ENCODE measurements at regions not wholly inside any gene's neighbourhood (a gene's known extent, or its start where the extent isn't known, plus 50 kb on each side); places are given as distances from the start of the nearest gene placed in this dataset.

DNA sequence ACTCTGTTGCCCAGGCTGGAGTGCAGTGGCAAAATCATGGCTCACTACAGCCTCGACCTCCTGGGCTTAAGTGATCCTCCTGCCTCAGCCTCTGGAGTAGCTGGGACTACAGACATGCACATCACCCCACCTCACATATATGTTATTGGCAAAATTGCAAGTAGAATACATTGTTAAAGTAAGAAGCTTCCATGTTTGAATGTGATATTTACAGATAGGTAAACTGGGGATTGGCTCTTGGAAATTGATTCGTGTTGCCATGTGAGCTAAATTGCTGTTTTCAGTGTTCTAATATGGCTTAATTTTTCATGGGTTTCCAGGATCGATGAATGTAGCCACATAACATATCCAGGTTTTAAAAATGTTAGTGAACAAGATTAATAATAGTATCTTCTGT lies 149.0 kb upstream of the ZNF217 start:
- TF ChIP-seq ZNF384 (IDR thresholded peaks at IDR 0.05) (no peak), SP1 (IDR thresholded peaks at IDR 0.05) (no peak), FOXK2 (IDR thresholded peaks at IDR 0.05) (no peak), ARNT (IDR thresholded peaks at IDR 0.05) (no peak), TARDBP (IDR thresholded peaks at IDR 0.05) (no peak), NFRKB (IDR thresholded peaks at IDR 0.05) (no peak), FOXM1 (IDR thresholded peaks at IDR 0.05; ENCODE audit: borderline replicate concordance) (no peak), HDGF (IDR thresholded peaks at IDR 0.05; ENCODE audit: borderline replicate concordance) (no peak), LEF1 (IDR thresholded peaks at IDR 0.05; ENCODE audit: borderline replicate concordance) (no peak), BHLHE40 (IDR thresholded peaks at IDR 0.05; ENCODE audit: borderline replicate concordance) (no peak), ELF4 (IDR thresholded peaks at IDR 0.05) (no peak), FOXA1 (IDR thresholded peaks at IDR 0.05) (no peak), CTBP1 (IDR thresholded peaks at IDR 0.05; ENCODE audit: borderline replicate concordance) (no peak)
- TF ChIP-seq, protein P1, sequence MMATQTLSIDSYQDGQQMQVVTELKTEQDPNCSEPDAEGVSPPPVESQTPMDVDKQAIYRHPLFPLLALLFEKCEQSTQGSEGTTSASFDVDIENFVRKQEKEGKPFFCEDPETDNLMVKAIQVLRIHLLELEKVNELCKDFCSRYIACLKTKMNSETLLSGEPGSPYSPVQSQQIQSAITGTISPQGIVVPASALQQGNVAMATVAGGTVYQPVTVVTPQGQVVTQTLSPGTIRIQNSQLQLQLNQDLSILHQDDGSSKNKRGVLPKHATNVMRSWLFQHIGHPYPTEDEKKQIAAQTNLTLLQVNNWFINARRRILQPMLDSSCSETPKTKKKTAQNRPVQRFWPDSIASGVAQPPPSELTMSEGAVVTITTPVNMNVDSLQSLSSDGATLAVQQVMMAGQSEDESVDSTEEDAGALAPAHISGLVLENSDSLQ (IDR thresholded peaks at IDR 0.05): no peak
